KOPT-K1 (cell line): ENCODE measurements at regions not wholly inside any gene's neighbourhood (a gene's known extent, or its start where the extent isn't known, plus 50 kb on each side); places are given as distances from the start of the nearest gene placed in this dataset.

Experiments
- H3K27ac ChIP-seq: fragments of 200-600 bp; sonication (generic); 2 replicates; pipeline ENCODE4 v1.5.1; 2016; ENCODE audit warnings: antibody characterized with exemption, mild to moderate bottlenecking, low read depth, low read length; ENCODE audit not compliant: poor library complexity, severe bottlenecking
- H3K36me3 ChIP-seq: fragments of 200-600 bp; sonication (generic); 2 replicates; pipeline ENCODE4 v1.5.1; 2017; ENCODE audit warnings: antibody characterized with exemption, mild to moderate bottlenecking, low read length, moderate library complexity; ENCODE audit not compliant: insufficient read depth
- H3K9me3 ChIP-seq: fragments of 200-600 bp; sonication (generic); 2 replicates; pipeline ENCODE4 v1.5.1; 2017; ENCODE audit warnings: antibody characterized with exemption, low read length, mild to moderate bottlenecking; ENCODE audit not compliant: insufficient read depth, poor library complexity, severe bottlenecking

DNA sequence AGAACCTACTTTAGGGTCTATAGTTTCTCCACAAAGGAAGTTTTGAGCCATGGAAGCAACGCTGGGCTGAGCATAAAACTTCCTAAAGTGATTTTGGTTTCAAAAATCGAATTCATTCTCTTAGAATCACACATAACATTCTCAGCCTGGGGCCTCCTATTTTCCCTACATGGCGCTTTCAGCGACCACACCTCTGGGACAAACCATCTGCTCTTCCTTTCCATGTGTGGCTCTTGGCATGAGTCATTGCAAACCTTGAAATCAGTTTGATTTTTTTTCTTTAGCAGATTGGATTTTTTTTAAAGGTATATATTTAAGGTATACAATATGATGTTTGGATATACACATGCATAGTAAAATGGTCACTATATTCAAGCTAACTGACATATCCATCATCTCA lies 72.5 kb upstream of the APCDD1 start:
- no peaks in the 10 kb centered on the region for H3K9me3 ChIP-seq
- H3K36me3 ChIP-seq: no peaks in the 10 kb centered on the region
- no peak overlapping the region for H3K27ac ChIP-seq

DNA sequence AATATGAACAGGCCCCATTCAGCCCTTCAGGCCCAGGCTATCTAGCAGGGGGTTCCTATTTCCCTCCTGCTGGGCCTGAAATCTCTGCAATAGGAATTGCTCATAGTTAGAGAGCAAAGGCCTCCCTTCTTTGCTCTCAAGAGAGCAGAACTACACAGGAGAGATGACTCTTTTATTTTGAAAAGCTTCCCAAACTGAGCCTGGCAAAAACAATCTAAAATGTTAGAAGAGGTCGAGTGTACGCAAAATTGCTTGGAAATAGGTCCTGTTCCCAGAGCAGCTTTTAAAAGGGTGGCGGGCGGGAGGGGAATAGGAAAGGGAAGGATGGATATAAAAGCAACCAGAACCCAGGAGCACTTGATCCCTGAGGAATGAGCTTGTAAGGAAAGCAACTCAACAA lies 68.4 kb upstream of the APCDD1 start:
- Histone ChIP-seq H3K27ac (no peak overlapping the region), H3K36me3 (no peaks in the 10 kb centered on the region), H3K9me3 (peaks cover 13% of the 10 kb centered on the region)

DNA sequence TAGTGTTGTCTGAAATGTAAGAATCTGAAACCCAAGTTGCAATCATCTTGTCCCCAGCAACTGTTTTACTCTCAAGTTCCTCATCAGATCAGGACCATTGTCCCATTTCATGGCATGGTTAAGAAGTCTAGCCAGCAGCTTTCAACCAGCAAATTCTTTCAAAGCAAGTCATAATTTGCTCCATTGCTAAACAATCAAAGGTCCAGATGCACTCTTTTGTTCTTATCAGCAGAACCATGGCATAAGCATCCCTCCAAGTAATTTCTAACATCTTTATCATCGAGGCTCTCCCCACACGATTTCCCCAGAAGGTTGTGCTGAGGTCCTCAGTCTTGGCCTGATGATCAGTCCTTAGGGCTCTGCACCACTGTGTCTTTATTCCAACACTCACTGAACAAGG lies 67.5 kb upstream of the APCDD1 start:
- Histone ChIP-seq H3K27ac (no peak overlapping the region), H3K9me3 (peaks cover 13% of the 10 kb centered on the region), H3K36me3 (no peaks in the 10 kb centered on the region)

DNA sequence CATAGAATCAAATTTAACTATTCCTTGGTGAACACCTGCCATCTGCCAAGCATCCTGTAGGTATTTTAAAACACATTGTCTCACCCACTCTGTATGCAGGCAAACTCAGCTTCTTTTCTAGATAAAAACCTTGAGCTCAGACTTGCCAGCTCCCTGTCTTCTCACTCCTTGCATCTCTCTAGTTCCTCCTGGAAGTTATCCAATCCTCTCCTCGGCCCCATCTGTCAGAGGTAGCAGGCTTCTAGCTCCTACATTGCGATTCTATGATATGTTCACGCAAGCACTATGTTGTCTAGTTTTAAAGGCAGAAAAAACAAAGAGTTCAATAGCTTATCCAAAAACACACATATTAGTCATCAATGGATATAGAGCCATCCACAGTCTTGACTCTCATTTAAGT lies 67.0 kb upstream of the APCDD1 start:
- peaks cover 13% of the 10 kb centered on the region for H3K9me3 ChIP-seq
- no peak overlapping the region for H3K27ac ChIP-seq

DNA sequence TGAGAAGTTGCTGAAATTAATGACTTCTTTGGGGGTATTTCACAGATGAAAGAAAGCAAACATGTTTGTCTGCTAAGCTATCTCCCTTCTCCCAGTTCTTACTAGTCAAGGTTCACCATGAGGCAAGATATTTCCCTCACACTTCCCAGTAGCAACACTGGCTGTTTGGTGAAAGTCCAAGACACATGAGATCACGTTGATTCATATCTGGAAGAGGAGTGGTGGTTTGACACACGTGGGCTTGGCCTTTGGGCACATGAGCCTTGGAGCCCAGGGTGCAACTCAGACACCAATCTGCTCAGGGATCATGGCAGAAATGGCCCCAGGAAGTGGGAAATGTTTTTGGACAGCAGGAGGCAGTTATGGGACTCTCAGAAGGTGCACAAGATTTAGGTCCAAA lies 66.1 kb upstream of the APCDD1 start:
- peaks cover 13% of the 10 kb centered on the region for H3K9me3 ChIP-seq
- H3K36me3 ChIP-seq: no peaks in the 10 kb centered on the region
- H3K27ac ChIP-seq: no peak overlapping the region

More for the DNA sequence above, 67.0 kb upstream of the APCDD1 start:
- H3K36me3 ChIP-seq: no peaks in the 10 kb centered on the region

DNA sequence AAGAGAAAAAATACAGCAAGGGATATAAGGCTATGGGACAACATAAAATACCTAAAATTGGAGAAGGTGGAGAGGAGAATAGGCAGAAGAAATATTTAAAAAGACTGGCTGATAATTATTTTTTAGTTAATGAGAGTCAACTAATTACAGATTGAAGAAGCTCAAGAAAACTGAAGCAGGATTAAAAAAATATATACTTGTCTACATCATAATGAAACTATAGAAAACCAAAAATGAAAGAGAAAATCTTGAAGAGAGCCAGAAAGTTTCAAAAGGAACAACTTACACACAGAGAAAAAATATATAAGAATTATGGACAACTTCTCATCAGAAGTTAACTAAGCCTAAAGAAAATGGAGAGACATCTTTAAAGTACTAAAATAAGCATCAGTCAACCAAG lies 62.9 kb upstream of the APCDD1 start:
- Histone ChIP-seq H3K36me3 (no peaks in the 10 kb centered on the region), H3K27ac (no peak overlapping the region), H3K9me3 (peaks cover 13% of the 10 kb centered on the region)

DNA sequence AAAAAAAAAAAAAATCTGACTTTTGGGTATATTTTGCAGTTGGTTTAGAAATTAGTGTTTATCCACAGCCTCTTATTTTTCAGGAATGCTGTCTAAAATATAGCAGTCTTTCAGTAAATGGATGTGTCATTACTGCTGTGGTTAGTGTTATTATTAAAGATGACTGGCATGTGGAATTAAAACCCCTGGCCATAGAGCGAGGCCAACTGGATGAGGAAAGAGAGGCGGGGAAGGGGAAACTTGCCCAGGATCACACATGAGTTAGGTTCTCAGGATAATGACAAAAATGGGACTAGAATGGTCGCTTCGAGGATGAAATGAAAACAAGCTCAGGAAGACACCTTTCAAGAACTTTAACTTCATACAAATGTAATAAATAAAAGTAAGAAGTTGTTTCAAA lies 57.4 kb upstream of the APCDD1 start:
- Histone ChIP-seq H3K36me3 (no peaks in the 10 kb centered on the region), H3K27ac (no peak overlapping the region), H3K9me3 (no peaks in the 10 kb centered on the region)

DNA sequence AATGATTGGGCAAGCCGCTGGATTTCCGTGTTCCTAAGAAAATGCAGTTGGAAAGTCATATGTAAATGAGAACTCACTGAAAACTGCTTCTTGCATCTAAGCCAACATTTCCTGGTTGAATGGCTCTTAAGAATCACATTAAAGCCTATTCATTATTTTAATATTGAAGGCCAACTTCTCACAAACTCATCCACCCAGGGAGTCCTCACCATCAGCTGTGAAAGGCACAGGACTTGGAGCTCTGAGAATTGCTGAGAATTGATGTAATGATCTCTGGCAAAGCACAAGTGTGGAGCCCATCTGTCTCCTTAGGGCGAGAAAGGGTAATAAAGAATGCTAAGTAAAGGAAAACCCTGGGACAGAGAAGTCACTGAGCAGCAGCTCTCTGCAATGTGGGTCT lies 55.9 kb upstream of the APCDD1 start:
- Histone ChIP-seq H3K9me3 (no peaks in the 10 kb centered on the region), H3K27ac (no peak overlapping the region), H3K36me3 (no peaks in the 10 kb centered on the region)

DNA sequence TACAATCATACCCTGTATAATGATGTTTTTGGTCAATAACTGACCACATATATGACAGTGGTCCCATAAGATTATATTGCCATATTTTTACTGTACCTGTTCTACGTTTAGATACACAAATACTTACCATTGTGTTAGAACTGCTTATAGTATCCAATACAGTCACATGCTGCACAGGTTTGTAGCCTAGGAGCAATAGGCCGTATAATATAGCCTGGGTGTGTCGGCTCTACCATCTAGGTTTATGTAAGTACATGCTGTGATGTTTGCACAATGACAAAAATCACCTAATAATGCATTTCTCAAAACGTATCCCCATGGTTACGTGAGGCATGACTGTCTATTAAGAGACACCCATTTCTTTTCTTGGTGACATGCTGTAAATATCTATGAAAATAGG lies 55.0 kb upstream of the APCDD1 start:
- H3K36me3 ChIP-seq: no peaks in the 10 kb centered on the region
- H3K9me3 ChIP-seq: no peaks in the 10 kb centered on the region
- no peak overlapping the region for H3K27ac ChIP-seq

DNA sequence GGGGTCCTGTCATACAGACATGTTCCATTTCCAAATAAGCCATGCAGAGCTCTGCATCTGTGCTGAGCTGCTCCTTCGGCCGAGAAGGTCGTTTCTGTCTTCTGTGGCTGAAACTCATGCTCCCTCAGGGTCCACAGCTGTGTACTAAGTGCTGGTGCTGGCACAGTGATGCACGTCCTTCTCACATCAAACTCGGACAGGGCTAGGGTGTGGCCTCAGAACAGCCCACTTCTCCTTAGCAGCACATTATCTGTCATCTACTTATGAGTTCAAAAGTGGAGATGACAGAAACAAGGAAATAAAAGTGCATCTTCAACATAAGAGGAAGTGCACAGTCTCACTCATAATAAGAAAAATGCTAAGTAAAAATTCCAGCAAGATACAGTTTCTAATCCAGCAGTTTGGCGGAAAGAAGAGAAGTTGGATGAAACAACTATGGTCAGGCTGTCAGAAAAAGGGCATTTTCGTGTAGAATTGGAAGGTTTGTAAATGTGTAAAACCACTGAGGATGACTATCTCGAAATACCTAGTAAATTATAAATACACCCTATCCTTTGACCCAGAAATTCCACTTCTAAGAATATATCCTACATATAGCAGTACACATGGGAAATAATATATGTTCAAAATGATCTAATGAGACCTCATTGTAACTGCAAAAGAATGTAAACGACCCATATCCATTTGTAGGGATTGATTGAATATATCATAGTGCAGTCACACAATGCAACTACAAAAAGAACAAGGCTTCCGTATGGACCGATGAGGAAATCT lies 53.7 kb upstream of the APCDD1 start:
- Histone ChIP-seq H3K27ac (no peak overlapping the region), H3K36me3 (no peaks in the 10 kb centered on the region), H3K9me3 (no peaks in the 10 kb centered on the region)

DNA sequence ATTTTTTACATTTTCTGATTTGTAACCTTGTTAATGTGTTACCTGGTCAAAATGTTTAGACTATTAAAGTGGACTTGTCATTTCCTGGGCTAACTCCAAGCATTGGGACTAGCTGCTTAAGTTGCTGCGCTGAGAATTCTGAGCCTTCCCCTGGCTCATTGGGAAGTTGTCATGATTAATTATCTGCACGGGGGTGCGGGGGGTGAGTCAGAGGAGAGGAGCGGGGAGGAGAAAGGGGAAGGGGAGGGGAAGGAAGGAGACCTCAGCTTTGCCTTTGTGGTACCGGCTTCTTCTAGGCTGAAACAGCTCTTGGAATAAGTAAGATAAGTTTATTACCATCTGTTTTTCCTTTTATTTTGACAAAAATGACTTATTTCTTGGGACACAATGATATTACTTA lies 52.9 kb upstream of the APCDD1 start:
- no peak overlapping the region for H3K27ac ChIP-seq

DNA sequence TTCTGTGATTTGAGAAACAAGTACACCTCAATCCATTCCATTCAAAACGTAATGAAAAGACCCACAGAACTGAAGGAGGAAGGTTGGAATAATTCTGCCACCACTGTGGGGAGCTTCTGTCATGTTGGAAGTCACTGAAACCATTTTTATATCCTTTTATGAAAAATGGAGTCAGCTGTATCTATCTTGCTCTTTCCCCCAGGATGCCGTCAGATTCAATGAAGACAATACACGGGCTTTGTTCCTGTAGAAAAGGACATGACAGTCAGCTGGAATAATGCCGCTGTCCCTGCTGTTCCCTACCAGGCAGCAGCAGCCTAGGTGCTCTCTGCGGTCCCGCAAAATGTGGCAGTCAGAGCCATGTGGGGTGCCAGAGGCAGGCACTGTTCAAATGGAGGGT lies 52.5 kb upstream of the APCDD1 start:
- H3K27ac ChIP-seq: no peak overlapping the region
- no peaks in the 10 kb centered on the region for H3K9me3 ChIP-seq
- H3K36me3 ChIP-seq: no peaks in the 10 kb centered on the region

More for the DNA sequence above, 52.9 kb upstream of the APCDD1 start:
- Histone ChIP-seq H3K36me3 (no peaks in the 10 kb centered on the region), H3K9me3 (no peaks in the 10 kb centered on the region)

DNA sequence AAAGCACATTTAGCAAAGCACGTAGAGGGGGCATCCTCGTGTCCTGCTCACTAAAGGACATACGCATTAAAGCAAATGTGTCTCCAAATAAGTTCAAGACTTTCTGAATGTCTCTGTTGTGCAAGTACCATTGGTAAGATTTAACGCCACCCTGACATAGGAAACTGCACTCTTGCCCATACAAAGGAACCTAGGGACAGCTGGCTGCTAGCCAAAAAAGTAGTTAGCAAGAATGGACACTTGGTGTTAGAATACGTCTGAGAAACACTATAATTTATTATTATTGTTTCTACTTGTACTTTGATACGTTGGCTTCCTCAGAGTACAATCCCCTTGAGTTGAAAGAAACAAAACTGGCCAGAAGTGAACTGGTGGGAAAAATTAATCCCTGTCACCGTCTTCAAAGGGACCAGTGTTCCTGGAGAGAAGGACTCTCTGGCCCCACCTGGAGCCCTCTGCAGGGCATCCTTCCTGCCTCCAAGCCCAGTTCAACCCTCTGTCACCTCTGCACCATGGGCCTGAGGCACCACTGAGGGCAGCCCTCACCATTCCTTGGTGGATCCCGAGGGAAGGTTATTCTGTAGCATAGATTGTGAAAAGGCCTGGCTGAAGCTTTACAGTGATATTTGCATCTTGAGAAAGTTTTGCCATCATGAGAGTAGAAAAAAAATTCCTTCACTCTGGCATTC lies 51.4 kb upstream of the APCDD1 start:
- no peak overlapping the region for H3K27ac ChIP-seq
- no peaks in the 10 kb centered on the region for H3K36me3 ChIP-seq
- no peaks in the 10 kb centered on the region for H3K9me3 ChIP-seq

DNA sequence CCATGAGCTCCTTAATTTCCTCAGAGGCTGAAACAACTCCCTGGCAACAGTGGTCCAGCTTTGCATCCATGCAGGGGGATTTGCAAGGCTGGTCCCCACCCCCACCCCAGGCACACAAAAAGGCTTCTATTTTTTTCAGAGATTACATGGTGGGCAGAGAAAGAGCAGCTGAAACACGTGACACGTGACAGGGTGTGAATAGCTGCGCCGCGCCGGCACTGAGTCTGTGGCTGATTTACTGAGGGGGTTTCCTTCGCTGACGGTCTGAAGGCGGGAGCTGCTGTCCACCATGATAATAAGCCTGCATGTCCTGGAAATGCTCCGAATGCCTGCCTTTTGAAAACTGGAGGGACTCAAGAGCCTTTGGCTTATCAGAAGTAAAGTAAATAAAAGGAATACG lies 50.7 kb upstream of the APCDD1 start:
- H3K9me3 ChIP-seq: no peaks in the 10 kb centered on the region
- H3K36me3 ChIP-seq: no peaks in the 10 kb centered on the region
- no peak overlapping the region for H3K27ac ChIP-seq

DNA sequence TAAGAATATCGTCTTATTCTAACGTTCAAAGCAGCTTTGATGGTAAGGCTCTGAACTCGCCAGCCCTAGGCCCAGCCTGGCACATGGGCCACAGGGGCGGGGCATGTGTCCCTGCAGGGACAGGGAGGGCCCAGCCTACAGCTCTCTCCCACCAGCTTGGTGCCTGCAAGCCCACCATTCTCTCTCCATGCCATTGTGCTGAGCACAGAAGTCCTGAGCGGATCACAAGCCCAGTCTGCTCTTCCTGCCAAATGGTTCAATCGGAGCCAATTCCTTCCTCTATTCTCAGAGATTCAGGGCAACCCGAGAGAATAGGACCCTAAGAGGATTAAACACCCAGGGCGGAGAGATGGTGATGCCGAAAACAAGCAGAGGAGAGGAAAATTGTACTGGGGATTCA lies 50.3 kb upstream of the APCDD1 start:
- no peaks in the 10 kb centered on the region for H3K9me3 ChIP-seq
- no peak overlapping the region for H3K27ac ChIP-seq

More for the DNA sequence above, 50.3 kb upstream of the APCDD1 start:
- no peaks in the 10 kb centered on the region for H3K36me3 ChIP-seq
